HG02840 (cell line): ENCODE measurements at regions not wholly inside any gene's neighbourhood (a gene's known extent, or its start where the extent isn't known, plus 50 kb on each side); places are given as distances from the start of the nearest gene placed in this dataset.

Experiments used
- ATAC-seq: cut with Tn5 transposase; IDR thresholded peaks from one replicate; pipeline ENCODE4 v1.9.1; 2021; ENCODE audit warnings: mild to moderate bottlenecking, moderate library complexity, moderate number of reproducible peaks; ENCODE audit not compliant: unreplicated experiment, low FRiP score

DNA sequence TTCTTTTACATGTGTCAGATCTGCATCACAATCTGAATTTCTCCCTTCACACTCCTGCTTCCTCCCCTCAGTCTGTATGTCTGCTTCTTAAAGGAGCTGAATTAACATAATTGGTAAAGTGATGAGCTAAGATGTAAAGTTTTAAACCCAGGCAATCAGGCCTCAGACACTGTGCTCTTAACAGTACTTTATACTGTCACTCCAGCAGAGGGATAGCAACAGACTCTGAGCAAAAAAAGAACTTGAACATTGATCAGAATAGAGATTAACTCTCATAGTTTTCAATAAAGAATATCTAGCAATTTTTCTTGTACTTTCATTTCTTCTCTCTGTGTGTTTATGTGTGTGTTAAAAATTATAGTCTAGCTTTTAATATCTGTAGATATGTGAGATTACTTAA is 110.3 kb downstream of the DUSP10 start:
- no peak for ATAC-seq

DNA sequence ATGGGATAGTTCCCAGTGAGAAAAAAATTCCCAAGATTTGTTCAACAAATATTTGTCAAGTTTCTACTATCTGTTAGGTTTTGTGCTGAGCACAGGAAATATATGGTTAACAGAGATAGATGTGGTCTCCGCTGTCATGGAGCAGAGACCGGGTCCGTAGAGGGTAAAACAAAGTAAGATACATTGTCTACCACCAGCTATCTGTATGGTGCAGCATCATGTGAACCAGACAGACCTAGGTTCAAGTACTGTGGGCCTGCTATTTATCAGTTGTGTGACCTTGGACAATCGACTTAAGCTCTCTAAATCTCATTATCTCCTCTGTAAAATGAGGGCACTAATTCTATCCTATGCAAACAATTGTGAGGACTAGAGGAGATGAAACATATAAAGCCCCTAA is 109.8 kb downstream of the DUSP10 start:
- ATAC-seq = no peak

DNA sequence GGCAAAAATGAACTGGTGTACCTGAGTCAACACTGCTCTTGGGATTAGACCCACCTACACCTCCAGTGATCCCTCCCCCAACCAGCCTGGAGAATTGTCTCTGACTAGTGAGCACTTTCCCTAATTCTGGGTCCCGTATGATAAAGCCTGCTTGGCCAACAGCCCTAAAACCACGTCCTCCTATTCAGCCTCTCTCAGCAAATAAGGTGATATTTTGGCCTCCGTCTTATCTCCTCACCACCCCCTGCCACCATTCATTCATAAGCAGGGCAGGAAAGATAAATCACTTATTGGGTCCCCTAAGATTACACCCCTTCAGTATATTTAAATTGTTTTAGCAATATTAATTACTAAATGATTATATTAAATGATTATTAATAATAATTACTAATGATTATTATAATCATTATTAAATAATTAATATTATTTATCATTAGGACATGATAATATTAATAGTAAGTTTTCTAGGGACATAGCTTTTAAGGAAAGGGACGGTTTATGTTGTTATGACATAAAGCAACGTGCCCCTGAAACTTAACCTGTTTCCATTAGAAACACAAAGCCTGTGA is 108.0 kb downstream of the DUSP10 start:
- no peak for ATAC-seq

DNA sequence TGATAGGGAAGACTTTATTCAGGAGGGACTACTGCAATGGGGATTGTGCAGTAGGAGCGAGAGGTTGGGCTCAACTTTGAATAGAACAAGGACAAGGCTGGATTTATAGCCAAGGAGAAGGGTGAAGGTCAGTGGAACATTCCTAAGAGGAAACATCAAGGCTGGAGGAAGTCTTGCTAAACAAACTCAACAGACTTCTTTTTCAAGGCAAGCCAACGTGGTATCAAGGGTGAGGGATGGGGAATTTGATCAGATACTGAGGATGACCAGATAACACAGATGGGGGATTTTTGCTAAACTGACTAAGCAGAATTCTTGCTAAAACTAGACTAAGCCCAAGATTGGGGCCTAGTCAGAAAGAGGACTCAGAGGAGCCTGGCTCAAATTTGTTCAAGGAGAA is 107.3 kb downstream of the DUSP10 start:
- ATAC-seq = no peak

DNA sequence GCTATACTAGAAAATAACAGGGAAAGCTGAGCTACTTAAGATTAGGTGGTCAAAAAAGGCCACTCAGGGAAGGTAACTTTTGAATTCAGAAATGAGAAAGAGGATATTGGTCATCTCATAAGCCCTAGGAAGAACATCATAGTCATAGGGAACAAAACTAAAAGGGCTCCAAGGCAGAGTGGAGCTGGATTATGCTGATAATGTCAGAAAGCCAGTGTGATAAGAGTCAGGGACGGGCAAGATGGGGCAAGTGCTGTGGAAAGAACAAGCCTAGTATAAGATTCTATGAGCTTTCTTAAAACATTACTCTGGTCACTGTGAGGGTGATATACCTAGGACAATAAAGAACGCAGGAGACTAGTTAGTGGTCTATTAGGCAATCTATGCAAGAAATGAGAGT is 106.6 kb downstream of the DUSP10 start:
- ATAC-seq = no peak

DNA sequence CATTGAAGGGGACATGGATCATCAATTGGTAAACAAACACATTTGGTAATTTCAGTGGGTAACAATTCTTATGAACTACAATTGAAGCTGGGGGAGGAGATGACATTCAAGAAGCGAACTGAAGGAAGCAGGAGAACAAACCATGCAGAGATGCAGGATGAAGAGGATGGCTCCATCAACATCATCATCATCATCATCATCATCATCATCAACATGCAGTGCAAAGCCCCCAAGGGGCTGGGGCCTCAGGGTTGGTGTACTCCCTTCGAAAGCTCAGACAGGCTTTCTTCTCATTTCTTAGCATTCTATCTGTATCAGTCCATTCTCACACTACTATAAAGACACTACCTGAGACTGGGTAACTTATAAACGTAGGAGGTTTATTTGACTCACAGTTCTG is 105.8 kb downstream of the DUSP10 start:
- ATAC-seq = no peak

DNA sequence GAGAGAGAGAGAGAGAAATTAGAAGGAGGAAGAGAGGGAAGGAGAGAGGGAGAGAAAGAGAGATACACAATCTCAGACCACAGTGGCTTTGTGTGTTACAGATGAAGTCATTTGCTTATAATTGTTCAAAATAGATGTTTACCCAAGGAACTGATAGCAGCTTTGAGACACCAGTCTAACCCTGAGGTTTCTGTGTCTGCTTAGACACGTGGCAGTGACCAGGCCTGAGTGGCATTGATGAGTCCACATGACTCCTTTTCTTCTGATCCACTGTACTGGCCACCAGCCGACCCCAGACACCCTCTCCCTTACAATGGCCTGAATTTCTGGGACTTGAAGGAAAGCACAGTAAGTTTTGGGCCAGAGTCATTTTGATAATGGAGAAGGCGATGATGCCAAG is 104.9 kb downstream of the DUSP10 start:
- ATAC-seq = no peak

DNA sequence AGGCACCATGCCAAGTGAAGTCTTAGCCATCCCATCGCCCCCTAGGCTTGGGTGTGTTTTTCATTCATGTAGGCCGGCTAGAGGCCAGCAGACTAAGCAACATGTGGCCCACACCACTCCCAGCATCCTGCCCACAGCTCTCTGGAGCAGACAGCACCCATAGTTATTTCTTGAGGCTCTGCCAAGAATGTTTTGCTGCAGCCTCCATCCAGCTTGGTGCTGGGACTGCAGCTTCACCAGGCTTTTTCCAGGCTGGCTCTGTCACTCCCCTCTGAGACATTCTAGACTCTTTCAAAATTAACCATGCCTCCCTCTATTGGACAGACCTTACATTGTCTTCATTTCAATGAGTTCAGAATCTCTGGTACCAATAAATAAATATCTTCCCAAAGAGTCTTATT is 104.2 kb downstream of the DUSP10 start:
- no peak for ATAC-seq

DNA sequence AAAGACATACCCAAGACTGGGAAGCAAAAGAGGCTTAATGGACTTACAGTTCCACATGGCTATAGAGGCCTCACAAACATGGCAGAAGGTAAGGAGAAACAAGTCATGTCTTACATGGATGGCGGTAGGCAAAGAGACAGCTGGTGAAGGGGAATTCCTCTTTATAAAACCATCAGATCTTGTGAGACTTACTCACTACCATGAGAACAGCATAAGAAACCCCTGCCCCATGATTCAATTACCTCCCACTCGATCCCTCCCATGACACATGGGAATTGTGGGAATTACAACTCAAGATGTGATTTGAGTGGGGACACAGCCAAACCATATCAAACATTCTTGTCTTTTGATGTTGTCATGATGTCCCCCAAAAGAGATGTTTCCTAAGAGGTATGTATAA is 103.3 kb downstream of the DUSP10 start:
- ATAC-seq = no peak

DNA sequence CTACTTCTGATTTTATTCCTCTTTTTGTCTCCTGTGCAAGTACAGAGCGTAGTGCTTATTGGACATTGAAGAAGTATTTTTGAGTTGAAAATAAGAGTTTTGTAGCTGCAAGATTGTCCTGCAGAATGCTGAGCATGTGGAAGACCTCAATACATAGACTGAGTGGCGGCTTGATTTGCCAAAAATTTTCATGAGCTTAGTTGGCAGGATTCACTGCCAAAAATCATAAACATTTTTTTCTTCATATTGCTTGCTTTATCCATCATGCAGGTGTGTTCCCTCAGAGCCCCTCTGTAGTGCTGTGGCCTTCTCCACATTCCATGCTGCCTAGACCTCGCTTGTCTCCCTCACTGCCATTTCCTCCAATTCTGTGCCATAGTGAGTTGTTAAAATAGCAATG is 100.1 kb downstream of the DUSP10 start:
- ATAC-seq = no peak

DNA sequence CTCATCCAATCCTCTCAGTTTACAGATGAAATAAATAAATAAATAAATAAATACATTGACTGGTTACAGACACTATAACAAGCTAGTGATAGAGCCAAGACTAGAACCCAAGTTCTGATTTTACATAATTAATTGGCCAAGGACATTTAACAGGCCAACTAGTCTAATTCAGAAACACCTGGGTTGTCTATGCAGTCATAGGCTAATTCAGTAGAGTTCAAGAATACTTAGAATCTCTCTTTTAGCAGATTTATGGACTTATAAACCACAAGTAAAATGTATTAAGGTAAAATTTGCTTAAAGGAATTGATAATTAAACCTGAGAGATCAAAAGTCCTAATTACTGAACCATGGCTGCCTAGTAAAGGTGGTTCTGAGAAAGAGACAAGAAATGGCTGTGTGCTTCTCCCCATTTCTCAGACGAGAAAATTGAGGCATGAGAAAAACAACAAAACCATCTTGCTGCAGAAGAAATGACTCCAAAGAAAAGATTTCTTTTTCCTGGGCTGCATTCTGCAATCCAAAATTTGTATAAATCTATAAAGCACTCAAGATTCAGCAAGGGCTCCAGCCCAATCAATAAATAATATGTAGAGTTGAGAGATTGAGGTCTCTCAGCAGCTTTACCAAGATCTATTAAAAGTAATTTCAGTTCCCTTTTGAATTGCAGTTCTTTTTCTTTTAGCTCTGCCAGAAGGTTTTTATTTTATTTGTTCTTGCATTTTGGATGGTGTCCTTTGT is 98.3 kb downstream of the DUSP10 start:
- ATAC-seq = no peak

DNA sequence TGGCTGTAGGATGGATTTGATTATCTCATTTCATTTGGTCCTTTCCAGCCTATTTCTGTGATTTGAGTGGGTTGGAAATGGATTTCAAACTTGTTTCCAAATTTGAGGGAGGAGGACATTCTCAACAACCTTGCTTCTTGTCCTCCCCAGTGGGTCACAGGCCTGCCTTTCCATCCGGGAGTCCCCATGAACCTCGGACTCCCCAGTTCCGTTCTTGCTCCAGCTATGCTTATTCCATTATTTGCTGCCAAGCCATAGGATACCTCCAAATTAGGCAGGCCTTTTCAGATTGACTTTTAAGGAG is 97.8 kb downstream of the DUSP10 start:
- no peak for ATAC-seq

DNA sequence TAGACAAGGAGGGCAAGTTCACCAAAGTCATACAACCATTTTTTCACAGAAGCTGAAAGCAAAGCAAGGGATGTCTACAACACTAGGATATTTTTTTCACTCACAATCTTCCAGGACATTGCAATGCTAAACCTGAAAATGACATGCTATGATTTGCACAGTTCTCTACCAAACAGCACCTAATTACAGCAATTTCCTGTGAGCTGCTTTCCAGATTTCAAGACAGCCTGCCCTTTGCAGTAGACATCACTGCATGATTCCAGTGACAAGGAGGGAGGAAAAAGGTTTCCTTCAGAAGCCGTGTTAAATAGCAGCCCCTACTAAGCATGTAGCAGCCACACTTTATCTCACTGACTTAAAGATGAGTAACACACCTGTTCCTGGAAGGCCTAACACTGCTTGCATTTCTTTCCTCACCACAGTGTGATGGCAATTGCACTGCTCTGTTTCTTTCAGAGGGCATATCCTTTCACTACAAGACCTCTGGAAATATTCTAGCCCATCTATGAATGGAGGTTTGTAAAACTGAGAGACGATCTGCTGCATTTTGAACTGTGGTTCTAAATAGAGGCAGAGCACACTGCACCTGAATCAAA is 97.1 kb downstream of the DUSP10 start:
- ATAC-seq = no peak

DNA sequence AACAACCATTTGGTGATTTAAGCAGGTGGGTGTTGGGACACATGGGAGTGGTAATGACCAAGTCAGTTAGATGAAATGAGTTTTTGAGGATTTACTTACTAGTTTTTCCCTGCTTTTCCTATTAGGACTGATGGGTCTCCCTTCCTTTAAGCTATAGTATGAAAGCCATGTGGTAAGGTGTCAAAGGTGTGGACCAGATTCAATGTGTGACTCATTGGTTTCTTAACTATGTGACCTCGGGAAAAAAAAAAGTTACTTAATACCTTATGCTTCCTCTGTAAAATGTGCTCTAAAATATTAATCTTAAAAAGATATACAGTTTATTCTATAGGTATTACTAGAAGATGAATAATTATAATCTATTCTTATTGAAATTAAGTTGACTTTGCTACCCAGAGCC is 93.7 kb downstream of the DUSP10 start:
- no peak for ATAC-seq
